DND-41 (cell line): ENCODE measurements at regions not wholly inside any gene's neighbourhood (a gene's known extent, or its start where the extent isn't known, plus 50 kb on each side); places are given as distances from the start of the nearest gene placed in this dataset.

Source experiments
- ATAC-seq: fragments of 200-7000 bp; cut with Tn5 transposase; 3 replicates; pipeline ENCODE4 v1.9.1; 2021; ENCODE audit warnings: low read depth; ENCODE audit not compliant: insufficient read depth
- DNase-seq: peaks from one replicate; pipeline ENCODE4 v3.0.0-alpha.2; 2020
- H2AFZ ChIP-seq: 2 replicates; pipeline ENCODE4 v1.6.0; 2012; ENCODE audit warnings: low read depth, low read length
- H3K27ac ChIP-seq: 2 replicates; pipeline ENCODE4 v1.5.1; 2012; ENCODE audit warnings: low read length, inconsistent platforms
- H3K27me3 ChIP-seq: fragments of 200-600 bp; sonication (generic); 2 replicates; pipeline ENCODE4 v1.6.0; 2012; ENCODE audit warnings: low read length, mild to moderate bottlenecking, inconsistent platforms; ENCODE audit not compliant: insufficient read depth, poor library complexity
- H3K36me3 ChIP-seq: 2 replicates; pipeline ENCODE4 v1.5.1; 2012; ENCODE audit warnings: low read length, inconsistent platforms; ENCODE audit not compliant: insufficient read depth
- H3K4me1 ChIP-seq: 2 replicates; pipeline ENCODE4 v1.5.1; 2012; ENCODE audit warnings: mild to moderate bottlenecking, low read length; ENCODE audit not compliant: insufficient read depth
- H3K4me2 ChIP-seq: 2 replicates; pipeline ENCODE4 v1.6.0; 2012; ENCODE audit warnings: mild to moderate bottlenecking, moderate library complexity, low read length, inconsistent platforms; ENCODE audit not compliant: insufficient read depth
- H3K4me3 ChIP-seq, 2 experiments: fragments of 200-600 bp in 1 of 2; shearing (Covaris generic) in 1 of 2; 2 replicates each; pipeline ENCODE4 v1.5.1; 2012 to 2016; ENCODE audit warnings: inconsistent platforms in 2 of 2, low read length in 2 of 2, mild to moderate bottlenecking in 2 of 2, low read depth in 1 of 2, moderate library complexity in 1 of 2
- H3K79me2 ChIP-seq: 2 replicates; pipeline ENCODE4 v1.6.0; 2012; ENCODE audit warnings: low read length, inconsistent platforms; ENCODE audit not compliant: insufficient read depth
- H3K9ac ChIP-seq: 2 replicates; pipeline ENCODE4 v1.6.0; 2012; ENCODE audit warnings: low read depth, mild to moderate bottlenecking, inconsistent platforms, low read length, moderate library complexity
- H3K9me3 ChIP-seq: 2 replicates; pipeline ENCODE4 v1.5.1; 2012; ENCODE audit warnings: low read length, moderate library complexity, mild to moderate bottlenecking, inconsistent platforms; ENCODE audit not compliant: insufficient read depth, severe bottlenecking
- H4K20me1 ChIP-seq: 2 replicates; pipeline ENCODE4 v1.6.0; 2012; ENCODE audit warnings: low read length; ENCODE audit not compliant: insufficient read depth
- CTCF ChIP-seq: IDR thresholded peaks from 2 replicates; pipeline ENCODE4 v1.5.1; 2012; ENCODE audit warnings: borderline replicate concordance, low read length, moderate library complexity, mild to moderate bottlenecking; ENCODE audit not compliant: poor library complexity, severe bottlenecking; ENCODE audit errors: extremely low read depth
- EZH2 ChIP-seq: IDR thresholded peaks from 3 replicates; pipeline ENCODE4 v1.6.1; 2012; ENCODE audit warnings: borderline replicate concordance, low read depth, mild to moderate bottlenecking, moderate library complexity, low read length, inconsistent platforms; ENCODE audit not compliant: severe bottlenecking

- no peak for TF ChIP-seq CTCF
- TF ChIP-seq EZH2 = no peak
- H4K20me1 ChIP-seq = no peaks in the 10 kb centered on the region
- ATAC-seq (no peak), DNase-seq (no peak)
- no peaks in the 10 kb centered on the region for H3K27me3 ChIP-seq
- no peaks in the 10 kb centered on the region for H3K36me3 ChIP-seq
- no peak overlapping the region for H3K4me2 ChIP-seq
- H3K9me3 ChIP-seq = no peaks in the 10 kb centered on the region
- no peak overlapping the region for H3K4me3 ChIP-seq
- H3K4me1 ChIP-seq = no peaks in the 10 kb centered on the region
- H2AFZ ChIP-seq = no peak overlapping the region
- H3K9ac ChIP-seq = no peak overlapping the region
- H3K79me2 ChIP-seq = no peaks in the 10 kb centered on the region
- H3K27ac ChIP-seq = no peak overlapping the region
Observed at GRCh38 chr7:52620849-52621248, 414.6 kb upstream of the POM121L12 start.

GRCh38 chr7:52616552-52616951, 418.9 kb upstream of the POM121L12 start:
- DNase-seq (no peak), ATAC-seq (no peak)
- no peak overlapping the region for H2AFZ ChIP-seq
- no peaks in the 10 kb centered on the region for H3K9me3 ChIP-seq
- H3K79me2 ChIP-seq = no peaks in the 10 kb centered on the region
- no peaks in the 10 kb centered on the region for H4K20me1 ChIP-seq
- H3K9ac ChIP-seq = no peak overlapping the region
- H3K27ac ChIP-seq = no peak overlapping the region
- H3K4me1 ChIP-seq = no peaks in the 10 kb centered on the region
- no peak overlapping the region for H3K4me3 ChIP-seq
- no peaks in the 10 kb centered on the region for H3K36me3 ChIP-seq
- H3K4me2 ChIP-seq = no peak overlapping the region
- no peak for TF ChIP-seq EZH2
- no peak for TF ChIP-seq CTCF
- H3K27me3 ChIP-seq = no peaks in the 10 kb centered on the region

- ATAC-seq (no peak), DNase-seq (no peak)
- TF ChIP-seq CTCF (no peak), EZH2 (no peak)
- no peak overlapping the region for H3K4me3 ChIP-seq
- no peak overlapping the region for H2AFZ ChIP-seq
- no peak overlapping the region for H3K27ac ChIP-seq
- H3K27me3 ChIP-seq = no peaks in the 10 kb centered on the region
- H3K79me2 ChIP-seq = no peaks in the 10 kb centered on the region
- H3K9me3 ChIP-seq = no peaks in the 10 kb centered on the region
- no peaks in the 10 kb centered on the region for H4K20me1 ChIP-seq
- no peak overlapping the region for H3K9ac ChIP-seq
- H3K4me1 ChIP-seq = no peaks in the 10 kb centered on the region
- no peak overlapping the region for H3K4me2 ChIP-seq
- H3K36me3 ChIP-seq = no peaks in the 10 kb centered on the region
Observed at GRCh38 chr7:52615021-52615695, 420.3 kb upstream of the POM121L12 start.
